Mucosa of stomach (tissue), 1 donor: ENCODE measurements at regions not wholly inside any gene's neighbourhood (a gene's known extent, or its start where the extent isn't known, plus 50 kb on each side); places are given as distances from the start of the nearest gene placed in this dataset.
"Not testable (repeated sequence)": the region's sequence is repeated elsewhere in the genome, so short reads cannot be mapped to it uniquely, and the experiment has no call there.

ENCODE experiments used
- H3K27me3 ChIP-seq: one replicate; pipeline ENCODE4 v1.7.0; 2013; ENCODE audit warnings: mild to moderate bottlenecking, low read length; ENCODE audit not compliant: control insufficient read depth, insufficient read depth
- H3K36me3 ChIP-seq: one replicate; pipeline ENCODE4 v1.7.0; 2013; ENCODE audit warnings: low read length; ENCODE audit not compliant: control insufficient read depth, insufficient read depth
- H3K4me1 ChIP-seq: one replicate; pipeline ENCODE4 v1.7.0; 2013; ENCODE audit warnings: mild to moderate bottlenecking, low read length; ENCODE audit not compliant: control insufficient read depth, insufficient read depth
- H3K4me3 ChIP-seq: one replicate; pipeline ENCODE4 v1.7.0; 2013; ENCODE audit warnings: low read length
- H3K9ac ChIP-seq: one replicate; pipeline ENCODE4 v1.7.0; 2013; ENCODE audit warnings: mild to moderate bottlenecking, low read length, moderate library complexity
- H3K9me3 ChIP-seq: one replicate; pipeline ENCODE4 v1.7.0; 2013; ENCODE audit warnings: mild to moderate bottlenecking, low read length, moderate library complexity; ENCODE audit not compliant: control insufficient read depth
- donor health status: Pancreatic carcinoma.

GRCh38 chr11:34792814-34793258 is 123.3 kb downstream of the APIP start:
- peaks cover 21% of the 10 kb centered on the region for H3K4me1 ChIP-seq

GRCh38 chr11:34791780-34792542 is 124.2 kb downstream of the APIP start:
- Histone ChIP-seq H3K9ac (peak overlapping the region; percentile 31), H3K9me3 (no peaks in the 10 kb centered on the region), H3K27me3 (no peaks in the 10 kb centered on the region), H3K4me1 (peaks cover 21% of the 10 kb centered on the region), H3K4me3 (no peak overlapping the region), H3K36me3 (no peaks in the 10 kb centered on the region)

More at GRCh38 chr11:34792814-34793258, 123.3 kb downstream of the APIP start:
- Histone ChIP-seq H3K9ac (no peak overlapping the region), H3K9me3 (no peaks in the 10 kb centered on the region), H3K36me3 (no peaks in the 10 kb centered on the region), H3K27me3 (no peaks in the 10 kb centered on the region), H3K4me3 (no peak overlapping the region)

- Histone ChIP-seq H3K4me3 (no peak overlapping the region), H3K9me3 (no peaks in the 10 kb centered on the region), H3K9ac (no peak overlapping the region), H3K36me3 (no peaks in the 10 kb centered on the region), H3K4me1 (peaks cover 21% of the 10 kb centered on the region), H3K27me3 (no peaks in the 10 kb centered on the region)
These were observed 125.6 kb downstream of the APIP start for GRCh38 chr11:34790620-34791019.

GRCh38 chr11:34789196-34789834 is 126.9 kb downstream of the APIP start:
- H3K4me1 ChIP-seq: peaks cover 27% of the 10 kb centered on the region
- H3K36me3 ChIP-seq: no peaks in the 10 kb centered on the region
- H3K9ac ChIP-seq: no peak overlapping the region
- H3K27me3 ChIP-seq: no peaks in the 10 kb centered on the region
- no peaks in the 10 kb centered on the region for H3K9me3 ChIP-seq
- no peak overlapping the region for H3K4me3 ChIP-seq

- Histone ChIP-seq H3K9me3 (no peaks in the 10 kb centered on the region), H3K4me3 (no peak overlapping the region), H3K9ac (no peak overlapping the region), H3K4me1 (peaks cover 34% of the 10 kb centered on the region), H3K36me3 (no peaks in the 10 kb centered on the region), H3K27me3 (no peaks in the 10 kb centered on the region)
These were observed 127.5 kb downstream of the APIP start for GRCh38 chr11:34788642-34789041.

GRCh38 chr11:34787895-34788294 is 128.3 kb downstream of the APIP start:
- no peaks in the 10 kb centered on the region for H3K27me3 ChIP-seq
- peaks cover 35% of the 10 kb centered on the region for H3K4me1 ChIP-seq
- no peaks in the 10 kb centered on the region for H3K9me3 ChIP-seq
- H3K4me3 ChIP-seq: no peak overlapping the region
- no peaks in the 10 kb centered on the region for H3K36me3 ChIP-seq
- H3K9ac ChIP-seq: no peak overlapping the region

GRCh38 chr11:34787348-34787747 is 128.8 kb downstream of the APIP start:
- no peaks in the 10 kb centered on the region for H3K9me3 ChIP-seq
- peaks cover 30% of the 10 kb centered on the region for H3K4me1 ChIP-seq
- H3K36me3 ChIP-seq: no peaks in the 10 kb centered on the region
- no peak overlapping the region for H3K4me3 ChIP-seq
- H3K9ac ChIP-seq: no peak overlapping the region
- no peaks in the 10 kb centered on the region for H3K27me3 ChIP-seq

- Histone ChIP-seq H3K4me3 (no peak overlapping the region), H3K9ac (no peak overlapping the region), H3K36me3 (no peaks in the 10 kb centered on the region), H3K9me3 (no peaks in the 10 kb centered on the region), H3K4me1 (peaks cover 18% of the 10 kb centered on the region), H3K27me3 (no peaks in the 10 kb centered on the region)
These were observed 131.8 kb downstream of the APIP start for GRCh38 chr11:34784318-34784841.

- Histone ChIP-seq H3K9ac (no peak overlapping the region), H3K4me3 (no peak overlapping the region)
These were observed 132.3 kb downstream of the APIP start for GRCh38 chr11:34783816-34784317.

GRCh38 chr11:34781826-34782225 is 134.4 kb downstream of the APIP start:
- not testable (repeated sequence) for H3K9me3 ChIP-seq, H3K36me3 ChIP-seq, H3K27me3 ChIP-seq, H3K9ac ChIP-seq, H3K4me3 ChIP-seq
- H3K4me1 ChIP-seq: peaks cover 18% of the 10 kb centered on the region

More at GRCh38 chr11:34783816-34784317, 132.3 kb downstream of the APIP start:
- no peaks in the 10 kb centered on the region for H3K27me3 ChIP-seq
- H3K9me3 ChIP-seq: no peaks in the 10 kb centered on the region
- H3K36me3 ChIP-seq: no peaks in the 10 kb centered on the region
- H3K4me1 ChIP-seq: peaks cover 18% of the 10 kb centered on the region

GRCh38 chr11:34775417-34775888 is 140.7 kb downstream of the APIP start:
- H3K4me1 ChIP-seq: no peaks in the 10 kb centered on the region
- H3K9ac ChIP-seq: no peak overlapping the region
- H3K27me3 ChIP-seq: no peaks in the 10 kb centered on the region
- H3K9me3 ChIP-seq: no peaks in the 10 kb centered on the region
- no peaks in the 10 kb centered on the region for H3K36me3 ChIP-seq
- H3K4me3 ChIP-seq: no peak overlapping the region

GRCh38 chr11:34774604-34775003 is 141.6 kb downstream of the APIP start:
- no peaks in the 10 kb centered on the region for H3K4me1 ChIP-seq
- no peak overlapping the region for H3K4me3 ChIP-seq
- H3K36me3 ChIP-seq: no peaks in the 10 kb centered on the region
- no peaks in the 10 kb centered on the region for H3K27me3 ChIP-seq
- H3K9me3 ChIP-seq: no peaks in the 10 kb centered on the region
- H3K9ac ChIP-seq: no peak overlapping the region
